Adrenal gland (tissue), 5 donors: ENCODE measurements at regions not wholly inside any gene's neighbourhood (a gene's known extent, or its start where the extent isn't known, plus 50 kb on each side); places are given as distances from the start of the nearest gene placed in this dataset.

Source experiments
- POLR2A ChIP-seq, 2 donors: fragments of 450-650 bp; IDR thresholded peaks; one replicate each; pipeline ENCODE4 v1.6.1; 2017; ENCODE audit warnings: antibody characterized with exemption in 2 of 2, mild to moderate bottlenecking in 2 of 2, moderate library complexity in 1 of 2
- TF ChIP-seq, protein P1 (sequence below), 6 experiments: fragments of 450-650 bp in 4 of 6; fragments of 200-600 bp in 2 of 6; sonication (generic) in 1 of 6; IDR thresholded peaks; 1 replicate in 5 of 6; 2 replicates in 1 of 6; pipeline versions ENCODE4 v1.5.1 to v1.8.0; 2016 to 2021; ENCODE audit warnings: antibody characterized with exemption in 6 of 6, mild to moderate bottlenecking in 2 of 6, moderate library complexity in 1 of 6
- donor health status: DM: no; HTN: no; CAD: no.

- TF ChIP-seq, protein P1, sequence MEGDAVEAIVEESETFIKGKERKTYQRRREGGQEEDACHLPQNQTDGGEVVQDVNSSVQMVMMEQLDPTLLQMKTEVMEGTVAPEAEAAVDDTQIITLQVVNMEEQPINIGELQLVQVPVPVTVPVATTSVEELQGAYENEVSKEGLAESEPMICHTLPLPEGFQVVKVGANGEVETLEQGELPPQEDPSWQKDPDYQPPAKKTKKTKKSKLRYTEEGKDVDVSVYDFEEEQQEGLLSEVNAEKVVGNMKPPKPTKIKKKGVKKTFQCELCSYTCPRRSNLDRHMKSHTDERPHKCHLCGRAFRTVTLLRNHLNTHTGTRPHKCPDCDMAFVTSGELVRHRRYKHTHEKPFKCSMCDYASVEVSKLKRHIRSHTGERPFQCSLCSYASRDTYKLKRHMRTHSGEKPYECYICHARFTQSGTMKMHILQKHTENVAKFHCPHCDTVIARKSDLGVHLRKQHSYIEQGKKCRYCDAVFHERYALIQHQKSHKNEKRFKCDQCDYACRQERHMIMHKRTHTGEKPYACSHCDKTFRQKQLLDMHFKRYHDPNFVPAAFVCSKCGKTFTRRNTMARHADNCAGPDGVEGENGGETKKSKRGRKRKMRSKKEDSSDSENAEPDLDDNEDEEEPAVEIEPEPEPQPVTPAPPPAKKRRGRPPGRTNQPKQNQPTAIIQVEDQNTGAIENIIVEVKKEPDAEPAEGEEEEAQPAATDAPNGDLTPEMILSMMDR (IDR thresholded peaks at IDR 0.05) = no peak
- no peak for TF ChIP-seq POLR2A (IDR thresholded peaks at IDR 0.05)
Measured at GRCh38 chr1:170273291-170274130, 127.8 kb downstream of the NTMT2 start.
